ENCODE measurements at regions not wholly inside any gene's neighbourhood (a gene's known extent, or its start where the extent isn't known, plus 50 kb on each side); places are given as distances from the start of the nearest gene placed in this dataset.

- TF ChIP-seq, protein P1, sequence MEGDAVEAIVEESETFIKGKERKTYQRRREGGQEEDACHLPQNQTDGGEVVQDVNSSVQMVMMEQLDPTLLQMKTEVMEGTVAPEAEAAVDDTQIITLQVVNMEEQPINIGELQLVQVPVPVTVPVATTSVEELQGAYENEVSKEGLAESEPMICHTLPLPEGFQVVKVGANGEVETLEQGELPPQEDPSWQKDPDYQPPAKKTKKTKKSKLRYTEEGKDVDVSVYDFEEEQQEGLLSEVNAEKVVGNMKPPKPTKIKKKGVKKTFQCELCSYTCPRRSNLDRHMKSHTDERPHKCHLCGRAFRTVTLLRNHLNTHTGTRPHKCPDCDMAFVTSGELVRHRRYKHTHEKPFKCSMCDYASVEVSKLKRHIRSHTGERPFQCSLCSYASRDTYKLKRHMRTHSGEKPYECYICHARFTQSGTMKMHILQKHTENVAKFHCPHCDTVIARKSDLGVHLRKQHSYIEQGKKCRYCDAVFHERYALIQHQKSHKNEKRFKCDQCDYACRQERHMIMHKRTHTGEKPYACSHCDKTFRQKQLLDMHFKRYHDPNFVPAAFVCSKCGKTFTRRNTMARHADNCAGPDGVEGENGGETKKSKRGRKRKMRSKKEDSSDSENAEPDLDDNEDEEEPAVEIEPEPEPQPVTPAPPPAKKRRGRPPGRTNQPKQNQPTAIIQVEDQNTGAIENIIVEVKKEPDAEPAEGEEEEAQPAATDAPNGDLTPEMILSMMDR (IDR thresholded peaks at IDR 0.05), result no peak
- no peak for TF ChIP-seq POLR2A (IDR thresholded peaks at IDR 0.05)
- TF ChIP-seq POLR2AphosphoS5 (IDR thresholded peaks at IDR 0.05), result no peak
Observed at GRCh38 chr13:44040818-44041100, 161.1 kb downstream of the LACC1 start.

Data from sigmoid colon (tissue), 4 donors.